Cardiac septum (tissue), 1 donor: ENCODE measurements at regions not wholly inside any gene's neighbourhood (a gene's known extent, or its start where the extent isn't known, plus 50 kb on each side); places are given as distances from the start of the nearest gene placed in this dataset.

Source experiments
- DNase-seq: peaks from one replicate; pipeline ENCODE4 v3.0.0-alpha.2; 2020; ENCODE audit warnings: low spot score
- intact Hi-C: fragments of 100-400 bp; cut with DNase I; formaldehyde crosslinking; loops from one replicate; pipeline ENCODE4 v1.14.0; 2022
- donor health status: DM: no; HTN: no; CAD: no.

DNA sequence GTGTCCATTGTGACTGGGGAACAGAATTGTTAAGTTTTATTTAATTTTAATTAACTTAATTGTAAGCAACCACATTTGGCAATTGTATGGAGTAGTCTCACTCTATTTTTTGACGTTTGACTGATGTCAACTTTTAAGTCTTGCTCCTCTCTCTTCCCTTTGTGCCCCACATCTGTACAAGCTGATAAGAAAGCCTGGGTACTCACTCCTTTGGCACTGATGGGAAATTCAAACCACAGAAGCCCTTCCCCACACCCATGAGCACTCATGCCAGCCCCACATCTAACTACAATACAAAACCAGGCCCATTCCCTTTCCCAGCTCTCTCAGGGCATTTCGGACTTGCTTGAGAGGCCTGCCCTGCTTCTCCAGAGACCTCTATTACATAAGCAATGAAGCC, 451.5 kb upstream of the KIF2A start:
- intact Hi-C loops = no loop called here
- DNase-seq = no peak

- intact Hi-C loops = no loop called here
- no peak for DNase-seq
These were observed 445.0 kb upstream of the KIF2A start for GRCh38 chr5:61860978-61861377.

GRCh38 chr5:61866930-61867329, 439.1 kb upstream of the KIF2A start:
- intact Hi-C loops = no loop called here
- no peak for DNase-seq

GRCh38 chr5:61869333-61869732, 436.7 kb upstream of the KIF2A start:
- intact Hi-C loops = no loop called here
- DNase-seq = no peak

GRCh38 chr5:61878471-61878870, 427.5 kb upstream of the KIF2A start:
- intact Hi-C loops = no loop called here
- no peak for DNase-seq

- intact Hi-C loops = no loop called here
These were observed 424.1 kb upstream of the KIF2A start for GRCh38 chr5:61881821-61882487.

DNA sequence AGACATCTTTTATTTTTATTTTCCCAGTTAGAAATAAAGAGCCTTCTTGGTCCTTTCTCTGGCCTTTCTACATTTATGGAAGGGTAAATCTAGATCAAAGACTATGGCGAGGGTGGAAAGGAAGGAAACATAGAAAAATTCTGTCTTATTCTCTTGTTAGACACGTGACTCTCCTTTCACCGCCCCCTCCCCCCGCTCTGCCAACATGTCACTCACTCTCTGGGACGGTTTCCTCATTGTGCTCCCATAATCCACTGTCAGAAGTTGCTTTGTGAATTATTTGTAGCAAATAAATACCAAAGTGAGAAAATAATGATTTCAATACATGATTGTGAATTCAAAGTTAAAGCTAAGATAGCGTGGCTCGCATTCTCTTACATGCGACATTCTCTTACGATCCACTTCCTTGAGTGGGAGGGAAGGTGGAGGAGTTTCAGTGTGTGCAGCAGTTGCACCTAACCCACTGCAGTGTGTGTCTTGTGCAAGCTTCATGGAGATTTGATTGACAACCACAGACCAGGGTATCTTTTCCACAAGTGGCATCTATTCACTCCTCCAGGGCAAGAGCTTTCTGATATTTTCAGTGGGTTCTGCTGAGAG, 423.0 kb upstream of the KIF2A start:
- no peak for DNase-seq
- intact Hi-C loops = no loop called here

More at GRCh38 chr5:61881821-61882487, 424.1 kb upstream of the KIF2A start:
- no peak for DNase-seq

GRCh38 chr5:61884252-61884855, 421.7 kb upstream of the KIF2A start:
- intact Hi-C loops = no loop called here
- DNase-seq = no peak

GRCh38 chr5:61886214-61886613, 419.8 kb upstream of the KIF2A start:
- no peak for DNase-seq
- intact Hi-C loops = no loop called here

DNA sequence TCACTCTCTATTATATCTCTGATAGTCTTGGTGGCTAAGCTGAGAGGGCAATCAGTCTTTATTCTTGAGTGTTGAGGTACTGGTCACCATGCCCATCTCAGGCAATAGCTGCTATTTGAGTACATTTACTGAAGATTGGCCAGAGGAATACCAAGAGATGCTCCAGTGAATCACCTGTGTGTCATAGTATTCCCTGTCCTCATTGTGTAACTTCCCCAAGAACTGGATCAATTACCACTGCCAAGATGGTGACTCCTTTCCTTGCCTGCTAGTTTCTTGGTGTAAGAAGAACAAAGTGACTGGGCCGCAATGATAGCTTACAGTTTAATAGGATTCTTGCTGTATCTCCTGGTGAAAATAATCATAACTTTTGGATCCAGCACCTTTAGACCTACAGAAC, 418.7 kb upstream of the KIF2A start:
- intact Hi-C loops = no loop called here
- no peak for DNase-seq

- DNase-seq = no peak
- intact Hi-C loops = no loop called here
These were observed 412.0 kb upstream of the KIF2A start for GRCh38 chr5:61894046-61894445.

GRCh38 chr5:61896811-61897210, 409.2 kb upstream of the KIF2A start:
- intact Hi-C loops = no loop called here
- DNase-seq = no peak

DNA sequence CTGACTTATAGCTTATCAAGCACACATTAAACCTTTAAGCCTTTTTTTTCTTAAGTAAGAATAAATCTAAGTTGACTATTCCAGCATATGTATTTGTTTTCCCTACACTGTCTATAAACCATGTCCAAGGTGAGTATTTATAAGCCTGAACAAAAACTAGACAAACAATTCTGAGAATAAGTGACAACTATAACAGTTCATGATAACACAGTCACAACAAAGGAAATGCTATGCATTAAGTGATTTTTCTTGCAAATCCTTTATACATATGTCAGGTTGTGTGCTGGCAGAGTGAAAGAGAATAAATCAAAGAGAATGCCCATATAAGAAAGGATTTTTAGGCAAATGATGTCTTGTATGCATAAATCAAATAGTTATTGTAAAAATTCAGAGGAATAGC, 408.8 kb upstream of the KIF2A start:
- intact Hi-C loops = no loop called here
- no peak for DNase-seq

DNA sequence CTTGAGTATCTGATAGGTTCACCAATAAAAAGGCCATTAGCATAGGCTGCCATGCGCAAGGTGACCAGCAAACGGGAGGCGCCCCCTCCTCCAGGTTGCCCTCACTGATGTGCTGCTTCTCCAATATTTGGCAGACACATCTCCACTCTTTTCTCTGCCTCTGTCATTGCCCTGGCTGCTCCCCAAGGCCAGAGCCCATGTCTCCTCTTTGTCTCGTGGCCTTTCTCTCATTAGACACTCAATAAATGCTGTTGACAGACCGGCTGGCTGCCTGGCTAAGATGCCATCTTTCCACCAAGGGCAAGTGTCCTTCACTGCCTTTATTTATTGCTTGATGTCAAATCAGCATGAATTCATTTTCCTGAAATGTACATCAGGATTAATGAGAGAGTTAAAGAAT, 404.0 kb upstream of the KIF2A start:
- intact Hi-C loops = no loop called here
- no peak for DNase-seq

DNA sequence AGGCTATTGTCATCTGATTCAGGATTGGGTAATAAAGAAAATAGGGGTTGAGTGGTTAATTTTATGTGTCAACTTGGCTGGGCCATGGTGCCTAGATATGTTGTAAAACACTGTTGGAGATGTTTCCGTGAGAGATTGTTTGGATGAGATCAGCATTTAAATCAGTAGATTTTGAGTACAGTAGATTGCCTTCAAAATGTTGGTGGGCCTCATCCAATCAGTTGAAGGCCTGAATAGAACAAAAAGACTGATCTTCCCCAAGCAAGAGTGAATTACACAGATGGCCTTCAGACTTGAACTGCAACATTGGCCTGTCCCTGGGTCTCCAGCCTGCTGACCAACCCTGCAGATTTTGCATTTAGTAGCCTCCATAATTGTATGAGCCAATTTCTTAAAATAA, 401.3 kb upstream of the KIF2A start:
- intact Hi-C loops = no loop called here
- DNase-seq = no peak

DNA sequence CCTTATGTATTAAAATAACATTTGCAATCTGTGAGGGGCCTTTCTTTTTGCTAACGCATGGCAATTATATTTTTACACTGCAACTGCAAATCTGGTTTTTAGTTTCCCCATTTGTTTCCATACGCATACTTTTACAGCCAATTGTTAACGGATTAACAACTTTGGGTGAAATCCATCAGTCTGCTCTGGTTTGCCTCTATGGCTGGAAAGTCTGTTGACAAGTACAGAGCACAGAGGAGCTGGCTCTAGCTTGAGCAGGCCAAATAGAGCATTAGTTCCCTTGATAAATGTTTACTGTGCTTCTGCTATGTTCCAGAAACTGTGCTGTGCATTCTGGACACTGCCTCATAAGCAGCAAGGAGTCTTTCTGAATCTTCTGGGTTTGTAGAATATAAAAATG, 400.4 kb upstream of the KIF2A start:
- DNase-seq = no peak
- intact Hi-C loops = no loop called here

- DNase-seq = no peak
- intact Hi-C loops = no loop called here
These were observed 399.2 kb upstream of the KIF2A start for GRCh38 chr5:61906820-61907219.

DNA sequence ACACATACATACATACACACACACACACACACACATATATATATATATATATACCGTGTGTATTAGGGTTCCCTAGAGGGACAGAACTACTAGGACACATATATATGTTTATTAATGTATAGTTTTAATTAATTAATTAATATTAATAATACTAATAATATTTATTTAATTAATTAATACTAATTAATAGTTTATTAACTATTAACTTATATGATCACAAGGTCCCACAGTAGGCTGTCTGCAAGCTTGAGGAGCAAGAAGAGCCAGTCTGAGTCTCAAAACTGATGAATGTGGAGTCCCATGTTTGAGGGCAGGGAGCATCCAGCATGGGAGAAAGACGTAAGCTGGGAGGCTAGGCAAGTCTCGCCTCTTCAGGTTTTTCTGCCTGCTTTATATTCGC, 398.0 kb upstream of the KIF2A start:
- intact Hi-C loops = no loop called here
- DNase-seq = no peak

GRCh38 chr5:61910771-61911170, 395.2 kb upstream of the KIF2A start:
- DNase-seq = no peak
- intact Hi-C loops = no loop called here

DNA sequence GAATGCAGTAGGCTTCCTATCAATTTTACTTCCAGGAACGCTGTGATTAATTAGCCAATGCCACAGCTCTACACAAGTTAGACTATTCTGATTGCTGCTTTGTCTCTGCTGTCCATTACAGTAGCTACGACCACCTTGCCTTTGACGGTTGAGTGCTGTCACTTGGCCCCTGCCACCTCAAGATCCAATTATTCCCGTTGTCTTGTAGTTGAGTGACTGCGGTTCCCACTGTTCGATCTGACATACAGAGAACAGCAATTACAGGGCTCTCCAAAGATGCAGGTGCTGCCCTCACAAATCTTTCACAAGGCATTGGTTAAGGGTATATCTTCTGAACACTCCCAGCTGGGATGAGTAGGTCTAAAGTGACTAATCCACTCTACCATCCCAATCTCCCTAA, 393.4 kb upstream of the KIF2A start:
- no peak for DNase-seq
- intact Hi-C loops = no loop called here

DNA sequence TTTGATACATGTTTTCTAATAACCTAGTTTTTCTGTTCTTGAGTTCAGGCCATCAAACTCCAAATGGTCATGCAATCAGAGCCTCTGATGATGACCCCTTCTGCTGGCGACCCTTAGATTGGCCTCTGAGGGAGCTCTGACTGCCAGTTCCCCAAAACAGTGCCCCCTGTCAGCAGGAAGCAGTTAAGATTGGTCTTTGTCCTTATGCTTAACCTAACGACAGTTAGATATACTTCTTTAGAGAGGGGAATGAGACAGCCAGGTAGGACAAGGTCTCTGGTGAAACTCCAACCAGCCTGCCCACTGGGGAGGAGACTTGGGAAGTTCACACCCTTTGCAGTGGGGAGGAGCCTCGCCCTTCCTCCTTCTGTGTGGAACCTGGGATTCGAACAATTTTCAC, 390.4 kb upstream of the KIF2A start:
- intact Hi-C loops = no loop called here

More for the DNA sequence above, 390.4 kb upstream of the KIF2A start:
- no peak for DNase-seq
